ENCODE measurements at regions not wholly inside any gene's neighbourhood (a gene's known extent, or its start where the extent isn't known, plus 50 kb on each side); places are given as distances from the start of the nearest gene placed in this dataset.

GRCh38 chr14:85417396-85417795 lies 112.5 kb upstream of the FLRT2 start:
- no peak overlapping the region for H3K27ac Mint-ChIP-seq
- Histone ChIP-seq H3K79me2 (ENCODE audit: insufficient read depth, low read length) (no peaks in the 10 kb centered on the region), H3K4me2 (replicated peaks; ENCODE audit: extremely low read depth, low read length, poor library complexity, severe bottlenecking) (no peak overlapping the region), H3K9me3 (replicated peaks in 1 of 2; ENCODE audit: control insufficient read depth in 1 of 2, insufficient read depth in 1 of 2, low read length in 2 of 2) (no peaks in the 10 kb centered on the region), H3K27ac (ENCODE audit: low read depth in 1 of 2, low read length in 2 of 2) (no peak overlapping the region), H3K4me3 (replicated peaks in 1 of 3; ENCODE audit: low read depth in 2 of 3, low read length in 3 of 3) (no peak overlapping the region), H3K27me3 (ENCODE audit: control insufficient read depth in 2 of 2, insufficient read depth in 2 of 2, low read length in 2 of 2) (no peaks in the 10 kb centered on the region), H3K9ac (ENCODE audit: insufficient read depth, low read length, poor library complexity, severe bottlenecking) (no peak overlapping the region), H3K4me1 (ENCODE audit: control insufficient read depth in 1 of 2, insufficient read depth in 2 of 2, low read length in 2 of 2) (peaks cover 19 to 27% of the 10 kb centered on the region in 2 donors), H4K20me1 (ENCODE audit: insufficient read depth, low read length) (no peaks in the 10 kb centered on the region), H2AFZ (ENCODE audit: insufficient read depth, low read depth, low read length, poor library complexity, severe bottlenecking) (no peak overlapping the region), H3K36me3 (replicated peaks in 1 of 2; ENCODE audit: control insufficient read depth in 1 of 2, insufficient read depth in 2 of 2, low read length in 2 of 2) (no peaks in the 10 kb centered on the region)
- no peak for TF ChIP-seq CTCF (IDR thresholded peaks at IDR 0.05)
- no peak overlapping the region for H3K4me3 Mint-ChIP-seq
- peaks cover 0 to under 1% (median 0%) of the 10 kb centered on the region in 3 donors for H3K27me3 Mint-ChIP-seq (ENCODE audit: low read depth in 3 of 3)
- DNase-seq: no peak
- intact Hi-C loops (cut with micrococcal nuclease): no loop called here
- H3K9me3 Mint-ChIP-seq: peaks cover 0 to 7% (median 4%) of the 10 kb centered on the region in 7 donors
- peaks cover 36% of the 10 kb centered on the region for H3K4me1 Mint-ChIP-seq
- no CpG with 5 or more reads among the region's 2 CpGs for WGBS (ENCODE audit: insufficient coverage)
- H3K36me3 Mint-ChIP-seq: peaks cover 0 to 2% of the 10 kb centered on the region in 2 donors

GRCh38 chr14:85418721-85419120 lies 111.2 kb upstream of the FLRT2 start:
- WGBS (ENCODE audit: insufficient coverage): no CpG with 5 or more reads among the region's 1 CpG
- peaks cover 0 to 2% of the 10 kb centered on the region in 2 donors for H3K36me3 Mint-ChIP-seq
- H3K9ac ChIP-seq (ENCODE audit: insufficient read depth, low read length, poor library complexity, severe bottlenecking): no peak overlapping the region
- intact Hi-C loops (cut with micrococcal nuclease): no loop called here
- no peak overlapping the region for H3K27ac ChIP-seq (ENCODE audit: low read depth in 1 of 2, low read length in 2 of 2)
- H3K9me3 Mint-ChIP-seq: peaks cover 0 to 7% (median 4%) of the 10 kb centered on the region in 7 donors
- no peak for TF ChIP-seq CTCF (IDR thresholded peaks at IDR 0.05)
- no peak overlapping the region for H3K4me3 Mint-ChIP-seq
- no peaks in the 10 kb centered on the region for H3K9me3 ChIP-seq (replicated peaks in 1 of 2; ENCODE audit: control insufficient read depth in 1 of 2, insufficient read depth in 1 of 2, low read length in 2 of 2)
- H3K4me3 ChIP-seq (replicated peaks in 1 of 3; ENCODE audit: low read depth in 2 of 3, low read length in 3 of 3): no peak overlapping the region
- peaks cover 34% of the 10 kb centered on the region for H3K4me1 Mint-ChIP-seq
- no peaks in the 10 kb centered on the region for H3K27me3 ChIP-seq (ENCODE audit: control insufficient read depth in 2 of 2, insufficient read depth in 2 of 2, low read length in 2 of 2)
- DNase-seq: no peak
- H3K4me1 ChIP-seq (ENCODE audit: control insufficient read depth in 1 of 2, insufficient read depth in 2 of 2, low read length in 2 of 2): peaks cover 18 to 27% of the 10 kb centered on the region in 2 donors
- H3K27me3 Mint-ChIP-seq (ENCODE audit: low read depth in 3 of 3): peaks cover 0 to 2% (median 1%) of the 10 kb centered on the region in 3 donors
- no peak overlapping the region for H3K4me2 ChIP-seq (replicated peaks; ENCODE audit: extremely low read depth, low read length, poor library complexity, severe bottlenecking)
- no peak overlapping the region for H2AFZ ChIP-seq (ENCODE audit: insufficient read depth, low read depth, low read length, poor library complexity, severe bottlenecking)
- H3K27ac Mint-ChIP-seq: no peak overlapping the region
- no peaks in the 10 kb centered on the region for H3K36me3 ChIP-seq (replicated peaks in 1 of 2; ENCODE audit: control insufficient read depth in 1 of 2, insufficient read depth in 2 of 2, low read length in 2 of 2)
- no peaks in the 10 kb centered on the region for H3K79me2 ChIP-seq (ENCODE audit: insufficient read depth, low read length)
- H4K20me1 ChIP-seq (ENCODE audit: insufficient read depth, low read length): no peaks in the 10 kb centered on the region

Measured in CD14-positive monocyte (primary cell).